Hepatocyte (in vitro differentiated cells): ENCODE measurements at regions not wholly inside any gene's neighbourhood (a gene's known extent, or its start where the extent isn't known, plus 50 kb on each side); places are given as distances from the start of the nearest gene placed in this dataset.

ENCODE experiments used
- DNase-seq: peaks from one replicate; pipeline ENCODE4 v3.0.0-alpha.2; 2016; ENCODE audit warnings: low spot score
- H2AFZ ChIP-seq: fragments of 200-600 bp; sonication (generic); 2 replicates; pipeline ENCODE4 v1.6.0; 2016; ENCODE audit warnings: antibody characterized with exemption, mild to moderate bottlenecking
- H3K27ac ChIP-seq: fragments of 200-600 bp; sonication (generic); 2 replicates; pipeline ENCODE4 v1.5.1; 2016; ENCODE audit warnings: mild to moderate bottlenecking
- H3K27me3 ChIP-seq: fragments of 200-600 bp; sonication (generic); 2 replicates; pipeline ENCODE4 v1.6.1; 2016
- H3K36me3 ChIP-seq: fragments of 200-600 bp; sonication (generic); replicated peaks from 2 replicates; pipeline ENCODE4 v1.5.1; 2016; ENCODE audit warnings: low read depth; ENCODE audit not compliant: insufficient read depth
- H3K4me1 ChIP-seq: fragments of 200-600 bp; sonication (generic); 2 replicates; pipeline ENCODE4 v1.5.1; 2016; ENCODE audit warnings: mild to moderate bottlenecking, moderate library complexity; ENCODE audit not compliant: insufficient read depth
- H3K4me2 ChIP-seq: fragments of 200-600 bp; sonication (generic); 2 replicates; pipeline ENCODE4 v1.6.0; 2016
- H3K4me3 ChIP-seq: fragments of 200-600 bp; sonication (generic); 2 replicates; pipeline ENCODE4 v1.5.1; 2016; ENCODE audit warnings: mild to moderate bottlenecking
- H3K79me2 ChIP-seq: fragments of 200-600 bp; sonication (generic); 2 replicates; pipeline ENCODE4 v1.6.0; 2017; ENCODE audit warnings: mild to moderate bottlenecking
- H3K9me2 ChIP-seq: fragments of 200-600 bp; sonication (generic); replicated peaks from 2 replicates; pipeline ENCODE4 v1.6.0; 2017; ENCODE audit warnings: mild to moderate bottlenecking; ENCODE audit not compliant: insufficient read depth
- H3K9me3 ChIP-seq: fragments of 200-600 bp; sonication (generic); 2 replicates; pipeline ENCODE4 v1.5.1; 2016; ENCODE audit warnings: low read depth, mild to moderate bottlenecking
- H4K20me1 ChIP-seq: fragments of 200-600 bp; sonication (generic); 2 replicates; pipeline ENCODE4 v1.6.0; 2016; ENCODE audit warnings: mild to moderate bottlenecking; ENCODE audit not compliant: insufficient read depth, poor library complexity, severe bottlenecking
- EZH2 ChIP-seq: fragments of 200-600 bp; sonication (generic); IDR thresholded peaks from 2 replicates; pipeline ENCODE4 v1.6.1; 2016; ENCODE audit warnings: antibody characterized with exemption, mild to moderate bottlenecking, borderline replicate concordance
- EZH2phosphoT487 ChIP-seq: fragments of 200-600 bp; sonication (generic); IDR thresholded peaks from one replicate; pipeline ENCODE4 v1.6.1; 2018; ENCODE audit warnings: antibody characterized with exemption, mild to moderate bottlenecking, low read depth, moderate library complexity; ENCODE audit not compliant: unreplicated experiment, severe bottlenecking
- WGBS: methylation state at CpG from one replicate; pipeline ENCODE4 v1.1.6; 2016; ENCODE audit warnings: low lambda C conversion rate; ENCODE audit errors: missing lambda C conversion rate; 5-methylcytosine and 5-hydroxymethylcytosine counted together
- TF ChIP-seq, protein P1 (sequence below): fragments of 200-600 bp; sonication (generic); IDR thresholded peaks from 2 replicates; pipeline ENCODE4 v1.5.1; 2016; ENCODE audit warnings: antibody characterized with exemption, mild to moderate bottlenecking; ENCODE audit not compliant: poor library complexity

DNA sequence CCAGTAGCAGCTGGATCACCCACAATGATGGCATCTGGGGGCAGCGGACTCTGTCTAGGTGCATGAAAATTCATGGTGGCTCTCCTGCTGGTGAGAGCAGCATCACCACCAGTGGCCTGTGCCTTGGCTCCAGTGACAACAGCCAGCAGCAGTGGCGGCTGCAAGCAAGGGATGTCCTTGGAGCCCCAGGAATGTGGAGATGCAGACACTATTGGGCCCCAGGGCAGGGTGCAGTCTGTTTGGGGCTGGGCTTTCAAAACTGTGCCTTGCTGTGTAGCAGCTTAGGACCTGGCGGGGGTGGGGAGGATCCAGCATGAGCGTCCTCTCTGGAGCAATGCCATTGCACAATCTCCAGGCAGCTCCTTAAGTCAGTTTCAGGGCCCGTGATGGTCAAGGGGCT is 199.7 kb downstream of the CHD9NB start:
- Histone ChIP-seq H3K4me1 (no peaks in the 10 kb centered on the region), H3K9me2 (no peaks in the 10 kb centered on the region), H3K36me3 (no peaks in the 10 kb centered on the region), H3K79me2 (no peaks in the 10 kb centered on the region), H2AFZ (no peak overlapping the region), H3K4me3 (no peak overlapping the region), H3K4me2 (no peak overlapping the region), H4K20me1 (no peaks in the 10 kb centered on the region), H3K9me3 (no peaks in the 10 kb centered on the region), H3K27ac (no peak overlapping the region), H3K27me3 (no peaks in the 10 kb centered on the region)
- TF ChIP-seq EZH2, result no peak
- TF ChIP-seq EZH2phosphoT487, result no peak
- TF ChIP-seq, protein P1, sequence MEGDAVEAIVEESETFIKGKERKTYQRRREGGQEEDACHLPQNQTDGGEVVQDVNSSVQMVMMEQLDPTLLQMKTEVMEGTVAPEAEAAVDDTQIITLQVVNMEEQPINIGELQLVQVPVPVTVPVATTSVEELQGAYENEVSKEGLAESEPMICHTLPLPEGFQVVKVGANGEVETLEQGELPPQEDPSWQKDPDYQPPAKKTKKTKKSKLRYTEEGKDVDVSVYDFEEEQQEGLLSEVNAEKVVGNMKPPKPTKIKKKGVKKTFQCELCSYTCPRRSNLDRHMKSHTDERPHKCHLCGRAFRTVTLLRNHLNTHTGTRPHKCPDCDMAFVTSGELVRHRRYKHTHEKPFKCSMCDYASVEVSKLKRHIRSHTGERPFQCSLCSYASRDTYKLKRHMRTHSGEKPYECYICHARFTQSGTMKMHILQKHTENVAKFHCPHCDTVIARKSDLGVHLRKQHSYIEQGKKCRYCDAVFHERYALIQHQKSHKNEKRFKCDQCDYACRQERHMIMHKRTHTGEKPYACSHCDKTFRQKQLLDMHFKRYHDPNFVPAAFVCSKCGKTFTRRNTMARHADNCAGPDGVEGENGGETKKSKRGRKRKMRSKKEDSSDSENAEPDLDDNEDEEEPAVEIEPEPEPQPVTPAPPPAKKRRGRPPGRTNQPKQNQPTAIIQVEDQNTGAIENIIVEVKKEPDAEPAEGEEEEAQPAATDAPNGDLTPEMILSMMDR, result no peak
- DNase-seq, result no peak
- WGBS, result 83% methylated on average over 5 of the region's 5 CpGs

DNA sequence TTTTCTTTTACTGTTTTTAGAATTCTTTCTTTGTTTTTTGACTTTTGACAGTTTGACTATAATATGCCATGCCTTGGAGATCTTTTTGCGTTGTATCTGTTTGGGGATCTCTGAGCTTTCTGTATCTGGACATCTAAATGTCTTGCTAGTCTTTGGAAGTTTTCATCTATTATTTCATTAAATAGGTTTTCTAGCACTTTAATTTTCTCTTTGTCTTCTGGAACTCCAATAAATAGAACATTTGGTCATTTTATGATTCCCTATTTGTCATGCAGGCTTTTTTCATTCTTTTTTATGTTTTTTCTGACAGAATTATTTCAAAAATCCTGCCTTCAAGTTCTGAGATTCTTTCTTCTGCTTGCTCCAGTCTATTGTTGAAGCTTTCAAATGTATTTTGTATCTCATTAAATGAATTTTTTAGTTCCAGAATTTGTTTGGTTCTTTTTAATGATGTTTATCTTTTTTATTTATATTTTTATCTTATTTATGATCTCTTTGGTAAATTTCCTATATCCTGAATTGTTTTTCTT is 201.4 kb downstream of the CHD9NB start:
- Histone ChIP-seq H3K4me3 (no peak overlapping the region), H3K4me1 (no peaks in the 10 kb centered on the region), H3K9me2 (no peaks in the 10 kb centered on the region), H2AFZ (no peak overlapping the region), H4K20me1 (no peaks in the 10 kb centered on the region), H3K36me3 (no peaks in the 10 kb centered on the region), H3K27me3 (no peaks in the 10 kb centered on the region), H3K9me3 (no peaks in the 10 kb centered on the region), H3K79me2 (no peaks in the 10 kb centered on the region), H3K4me2 (no peak overlapping the region), H3K27ac (no peak overlapping the region)
- no peak for DNase-seq
- TF ChIP-seq, protein P1, result no peak
- TF ChIP-seq EZH2phosphoT487 (no peak), EZH2 (no peak)
- WGBS, result 54% methylated on average over 1 of the region's 1 CpG

DNA sequence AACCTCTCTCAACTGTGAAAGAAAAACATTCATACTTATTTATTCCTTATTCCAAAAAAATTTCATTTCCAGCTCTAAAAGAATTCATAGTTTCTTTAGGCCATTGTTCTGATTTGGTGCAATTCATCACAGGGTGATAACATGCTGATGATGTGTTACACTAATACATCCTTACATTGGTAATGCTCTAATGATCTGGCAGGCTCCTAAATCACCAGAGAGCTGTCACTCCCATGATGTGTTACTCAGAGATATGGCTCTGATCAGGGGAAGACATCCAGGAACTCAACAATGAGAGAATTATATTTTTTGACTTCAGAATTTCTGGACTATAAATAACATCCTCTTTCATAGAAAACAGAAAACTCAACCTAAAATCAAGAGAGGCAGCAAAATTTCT is 209.3 kb downstream of the CHD9NB start:
- H3K4me1 ChIP-seq, result no peaks in the 10 kb centered on the region
- no peak overlapping the region for H2AFZ ChIP-seq
- TF ChIP-seq, protein P1, result no peak
- TF ChIP-seq EZH2phosphoT487 (no peak), EZH2 (no peak)
- no peak overlapping the region for H3K4me3 ChIP-seq
- H3K4me2 ChIP-seq, result no peak overlapping the region
- no peaks in the 10 kb centered on the region for H3K36me3 ChIP-seq
- DNase-seq, result no peak
- H3K9me2 ChIP-seq, result no peaks in the 10 kb centered on the region
- H3K9me3 ChIP-seq, result no peaks in the 10 kb centered on the region
- H4K20me1 ChIP-seq, result no peaks in the 10 kb centered on the region
- no peaks in the 10 kb centered on the region for H3K79me2 ChIP-seq
- no peaks in the 10 kb centered on the region for H3K27me3 ChIP-seq
- no peak overlapping the region for H3K27ac ChIP-seq

DNA sequence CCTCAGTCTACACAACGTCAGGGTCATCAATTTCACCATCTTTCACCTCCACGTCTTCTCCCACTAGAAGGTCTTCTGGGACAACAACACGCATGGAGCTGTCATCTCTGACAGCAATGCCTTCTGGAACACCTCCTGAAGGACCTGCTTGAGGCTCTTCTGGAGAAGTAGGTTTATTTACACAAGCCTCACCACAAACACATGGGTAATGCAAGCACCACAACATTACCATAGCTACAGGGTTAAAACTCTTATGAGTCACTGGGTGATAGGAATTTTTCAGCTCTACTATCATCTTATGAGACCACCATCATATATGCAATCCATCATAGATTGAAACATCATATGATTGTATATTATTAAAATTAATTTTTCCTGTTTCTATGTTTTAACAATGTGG is 215.4 kb downstream of the CHD9NB start:
- no peak overlapping the region for H3K27ac ChIP-seq
- H3K79me2 ChIP-seq, result no peaks in the 10 kb centered on the region
- no peaks in the 10 kb centered on the region for H3K36me3 ChIP-seq
- 69% methylated on average over 3 of the region's 3 CpGs for WGBS
- H3K4me3 ChIP-seq, result no peak overlapping the region
- TF ChIP-seq, protein P1, result no peak
- TF ChIP-seq EZH2phosphoT487, result no peak
- no peak for DNase-seq
- no peaks in the 10 kb centered on the region for H3K9me2 ChIP-seq
- no peaks in the 10 kb centered on the region for H3K4me1 ChIP-seq
- H2AFZ ChIP-seq, result no peak overlapping the region
- no peaks in the 10 kb centered on the region for H3K9me3 ChIP-seq
- no peaks in the 10 kb centered on the region for H4K20me1 ChIP-seq
- H3K27me3 ChIP-seq, result no peaks in the 10 kb centered on the region
- no peak overlapping the region for H3K4me2 ChIP-seq
